ENCODE measurements at regions not wholly inside any gene's neighbourhood (a gene's known extent, or its start where the extent isn't known, plus 50 kb on each side); places are given as distances from the start of the nearest gene placed in this dataset.

DNA sequence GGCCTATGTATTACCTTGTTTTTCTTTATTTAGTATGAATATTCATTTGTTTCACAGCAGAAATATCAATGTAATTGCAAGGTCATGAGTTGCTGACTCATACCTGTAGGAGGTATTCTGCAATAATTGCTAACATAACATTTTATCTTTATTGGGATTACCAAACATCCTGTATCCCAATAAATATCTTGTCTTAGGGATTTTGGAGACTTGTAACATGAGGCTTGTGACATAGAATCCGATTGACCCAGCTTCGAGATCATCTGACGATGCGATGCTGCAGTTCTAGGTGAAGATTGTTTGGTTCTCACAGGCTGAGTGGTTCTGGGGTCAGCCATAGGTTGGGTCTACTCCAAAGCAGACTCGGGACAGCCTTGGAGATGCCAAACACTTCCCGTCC lies 133.4 kb upstream of the RND3 start:
- Histone ChIP-seq H3K4me1 (ENCODE audit: low read depth) (no peaks in the 10 kb centered on the region), H3K4me3 (no peak overlapping the region), H3K9me3 (no peaks in the 10 kb centered on the region), H3K36me3 (ENCODE audit: low read depth) (no peaks in the 10 kb centered on the region)
- TF ChIP-seq CTCF (IDR thresholded peaks at IDR 0.05): no peak
- no peak for DNase-seq
- no peak for ATAC-seq
- intact Hi-C loops (cut with DNase I, micrococcal nuclease): no loop called here

DNA sequence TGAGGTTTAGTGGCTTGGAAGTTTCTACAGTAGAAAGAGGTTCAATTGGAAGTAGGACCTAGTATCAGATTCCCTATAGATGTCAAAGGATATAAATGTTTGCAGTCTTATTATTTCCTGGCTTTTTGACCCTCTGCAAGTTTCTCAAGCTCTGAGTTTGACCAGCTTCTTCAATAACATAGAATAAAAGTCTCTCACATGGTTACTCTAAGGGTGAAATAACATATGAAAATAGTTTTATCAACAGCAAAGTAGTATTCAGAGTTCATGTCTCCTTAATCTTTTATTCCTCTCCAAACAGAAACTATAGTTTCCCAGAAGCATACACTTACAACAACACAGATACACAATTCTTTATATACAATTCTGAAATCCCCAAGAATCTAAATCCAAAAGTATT lies 132.9 kb upstream of the RND3 start:
- no peaks in the 10 kb centered on the region for H3K9me3 ChIP-seq
- TF ChIP-seq CTCF (IDR thresholded peaks at IDR 0.05): no peak
- DNase-seq (no peak), ATAC-seq (no peak)
- intact Hi-C loops (cut with DNase I, micrococcal nuclease): no loop called here
- H3K36me3 ChIP-seq (ENCODE audit: low read depth): no peaks in the 10 kb centered on the region
- H3K4me3 ChIP-seq: no peak overlapping the region
- H3K4me1 ChIP-seq (ENCODE audit: low read depth): no peaks in the 10 kb centered on the region

- TF ChIP-seq CTCF (IDR thresholded peaks at IDR 0.05): no peak
- Histone ChIP-seq H3K4me3 (no peak overlapping the region), H3K9me3 (no peaks in the 10 kb centered on the region), H3K4me1 (ENCODE audit: low read depth) (no peaks in the 10 kb centered on the region), H3K36me3 (ENCODE audit: low read depth) (no peaks in the 10 kb centered on the region)
- DNase-seq (no peak), ATAC-seq (no peak)
- intact Hi-C loops (cut with DNase I, micrococcal nuclease): no loop called here
Measured at GRCh38 chr2:150619607-150620330, 132.3 kb upstream of the RND3 start.

GRCh38 chr2:150618245-150618895 lies 130.9 kb upstream of the RND3 start:
- no peak overlapping the region for H3K4me3 ChIP-seq
- intact Hi-C loops (cut with DNase I, micrococcal nuclease): no loop called here
- H3K9me3 ChIP-seq: no peaks in the 10 kb centered on the region
- TF ChIP-seq CTCF (IDR thresholded peaks at IDR 0.05): no peak
- H3K4me1 ChIP-seq (ENCODE audit: low read depth): no peaks in the 10 kb centered on the region
- no peaks in the 10 kb centered on the region for H3K36me3 ChIP-seq (ENCODE audit: low read depth)
- ATAC-seq (no peak), DNase-seq (no peak)

DNA sequence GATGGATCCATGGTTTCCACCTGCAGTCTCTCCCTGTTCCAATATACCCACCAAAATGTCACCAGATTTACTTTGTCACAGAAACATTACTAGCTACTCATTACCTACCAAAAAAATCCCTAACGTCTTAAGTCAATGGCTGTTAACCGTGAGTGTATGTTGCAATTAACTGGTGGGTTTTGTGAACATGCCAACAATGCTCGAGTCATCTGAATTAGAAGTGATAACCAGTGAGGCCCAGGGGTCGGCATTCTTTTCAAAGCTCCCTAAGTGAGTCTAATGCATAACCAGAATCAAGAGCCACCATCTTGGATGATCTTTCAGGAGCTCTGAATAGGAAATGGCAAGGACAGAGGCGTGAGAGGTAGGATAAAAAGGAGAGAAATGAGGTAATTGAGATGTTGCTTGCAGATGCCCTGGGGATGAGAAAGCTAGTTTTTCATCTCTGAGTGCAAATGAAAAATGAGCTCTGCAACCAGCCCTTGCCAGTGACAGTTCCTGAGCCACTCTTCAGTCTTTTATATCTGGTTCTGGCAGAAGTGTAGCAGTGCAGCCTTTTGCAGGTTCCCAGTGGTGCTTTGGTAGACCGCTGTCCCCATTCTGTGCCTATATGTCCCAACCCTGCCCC lies 130.0 kb upstream of the RND3 start:
- TF ChIP-seq CTCF (IDR thresholded peaks at IDR 0.05): no peak
- intact Hi-C loops (cut with DNase I, micrococcal nuclease): no loop called here
- ATAC-seq: no peak

More for the DNA sequence above, 130.0 kb upstream of the RND3 start:
- no peak for DNase-seq
- H3K4me3 ChIP-seq: no peak overlapping the region
- H3K9me3 ChIP-seq: no peaks in the 10 kb centered on the region
- no peaks in the 10 kb centered on the region for H3K36me3 ChIP-seq (ENCODE audit: low read depth)
- H3K4me1 ChIP-seq (ENCODE audit: low read depth): no peaks in the 10 kb centered on the region

Data from mucosa of descending colon (tissue), 3 donors.